DND-41 (cell line): ENCODE measurements at regions not wholly inside any gene's neighbourhood (a gene's known extent, or its start where the extent isn't known, plus 50 kb on each side); places are given as distances from the start of the nearest gene placed in this dataset.

Source experiments
- CTCF ChIP-seq: IDR thresholded peaks from 2 replicates; pipeline ENCODE4 v1.5.1; 2012; ENCODE audit warnings: borderline replicate concordance, low read length, moderate library complexity, mild to moderate bottlenecking; ENCODE audit not compliant: poor library complexity, severe bottlenecking; ENCODE audit errors: extremely low read depth
- EZH2 ChIP-seq: IDR thresholded peaks from 3 replicates; pipeline ENCODE4 v1.6.1; 2012; ENCODE audit warnings: borderline replicate concordance, low read depth, mild to moderate bottlenecking, moderate library complexity, low read length, inconsistent platforms; ENCODE audit not compliant: severe bottlenecking

- TF ChIP-seq CTCF (no peak), EZH2 (no peak)
Measured at GRCh38 chr6:121984956-121985355, 414.5 kb upstream of the HSF2 start.
